ENCODE measurements at regions not wholly inside any gene's neighbourhood (a gene's known extent, or its start where the extent isn't known, plus 50 kb on each side); places are given as distances from the start of the nearest gene placed in this dataset.

DNA sequence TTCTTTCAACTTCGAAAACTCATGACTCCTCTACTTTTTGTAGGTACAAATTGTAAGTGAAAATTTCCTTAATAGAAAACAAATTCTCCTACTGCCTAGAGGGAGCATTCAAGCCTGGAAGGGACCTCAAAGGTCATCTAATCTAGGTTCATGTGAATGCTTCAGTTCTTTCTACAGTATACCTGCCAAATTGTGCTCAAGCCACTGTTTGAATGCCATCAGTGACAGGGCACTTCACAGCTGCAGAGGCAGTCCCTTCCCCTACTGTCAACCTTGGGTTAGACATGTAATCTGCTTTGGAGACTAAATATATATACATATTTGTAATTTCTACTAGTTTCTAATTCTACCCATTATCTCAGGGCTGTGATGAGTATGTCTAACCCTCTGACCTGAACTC lies 681.3 kb upstream of the CDH2 start:
- TF ChIP-seq, protein P1, sequence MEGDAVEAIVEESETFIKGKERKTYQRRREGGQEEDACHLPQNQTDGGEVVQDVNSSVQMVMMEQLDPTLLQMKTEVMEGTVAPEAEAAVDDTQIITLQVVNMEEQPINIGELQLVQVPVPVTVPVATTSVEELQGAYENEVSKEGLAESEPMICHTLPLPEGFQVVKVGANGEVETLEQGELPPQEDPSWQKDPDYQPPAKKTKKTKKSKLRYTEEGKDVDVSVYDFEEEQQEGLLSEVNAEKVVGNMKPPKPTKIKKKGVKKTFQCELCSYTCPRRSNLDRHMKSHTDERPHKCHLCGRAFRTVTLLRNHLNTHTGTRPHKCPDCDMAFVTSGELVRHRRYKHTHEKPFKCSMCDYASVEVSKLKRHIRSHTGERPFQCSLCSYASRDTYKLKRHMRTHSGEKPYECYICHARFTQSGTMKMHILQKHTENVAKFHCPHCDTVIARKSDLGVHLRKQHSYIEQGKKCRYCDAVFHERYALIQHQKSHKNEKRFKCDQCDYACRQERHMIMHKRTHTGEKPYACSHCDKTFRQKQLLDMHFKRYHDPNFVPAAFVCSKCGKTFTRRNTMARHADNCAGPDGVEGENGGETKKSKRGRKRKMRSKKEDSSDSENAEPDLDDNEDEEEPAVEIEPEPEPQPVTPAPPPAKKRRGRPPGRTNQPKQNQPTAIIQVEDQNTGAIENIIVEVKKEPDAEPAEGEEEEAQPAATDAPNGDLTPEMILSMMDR (conservative IDR thresholded peaks at IDR 0.05; ENCODE audit: low read depth, low read length) = no peak
- no peak overlapping the region for H2AFZ ChIP-seq (ENCODE audit: low read depth)

DNA sequence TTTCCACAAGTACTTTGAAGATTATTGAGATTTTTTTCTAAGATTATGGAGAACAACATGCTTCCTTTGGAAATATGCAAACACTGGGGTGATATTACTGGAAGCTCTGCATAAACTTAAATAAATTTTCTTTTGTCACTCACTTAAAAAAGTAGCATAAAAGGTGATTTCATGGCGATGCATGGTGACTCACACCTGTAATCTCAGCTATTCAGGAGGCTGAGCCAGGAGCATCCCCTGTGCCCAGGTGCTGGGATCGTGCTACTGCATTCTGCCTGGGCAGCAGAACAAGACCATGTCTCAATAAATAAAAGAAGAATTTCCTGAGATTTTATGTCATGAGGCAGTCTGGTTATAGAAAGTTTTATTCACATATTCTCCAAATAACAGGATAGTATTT lies 679.1 kb upstream of the CDH2 start:
- Histone ChIP-seq H3K4me3 (IDR thresholded peaks at IDR 0.05; ENCODE audit: insufficient read depth, low read depth, low read length) (no peak overlapping the region), H3K4me1 (ENCODE audit: low read depth, poor library complexity, severe bottlenecking) (no peaks in the 10 kb centered on the region), H3K79me2 (ENCODE audit: insufficient read depth, low read depth) (no peaks in the 10 kb centered on the region), H3K36me3 (ENCODE audit: insufficient read depth) (no peaks in the 10 kb centered on the region), H2AFZ (ENCODE audit: low read depth) (no peak overlapping the region), H3K9ac (no peak overlapping the region), H3K27me3 (ENCODE audit: insufficient read depth, low read depth) (no peaks in the 10 kb centered on the region), H3K4me2 (no peak overlapping the region), H4K20me1 (ENCODE audit: insufficient read depth) (no peaks in the 10 kb centered on the region), H3K27ac (no peak overlapping the region)
- TF ChIP-seq, protein P1 (conservative IDR thresholded peaks at IDR 0.05; ENCODE audit: low read depth, low read length) = no peak

More for the DNA sequence above, 681.3 kb upstream of the CDH2 start:
- H3K4me3 ChIP-seq (IDR thresholded peaks at IDR 0.05; ENCODE audit: insufficient read depth, low read depth, low read length) = no peak overlapping the region
- no peaks in the 10 kb centered on the region for H3K36me3 ChIP-seq (ENCODE audit: insufficient read depth)
- H3K79me2 ChIP-seq (ENCODE audit: insufficient read depth, low read depth) = no peaks in the 10 kb centered on the region
- H3K4me1 ChIP-seq (ENCODE audit: low read depth, poor library complexity, severe bottlenecking) = no peaks in the 10 kb centered on the region
- no peak overlapping the region for H3K9ac ChIP-seq
- H3K27ac ChIP-seq = no peak overlapping the region
- no peaks in the 10 kb centered on the region for H3K27me3 ChIP-seq (ENCODE audit: insufficient read depth, low read depth)
- H4K20me1 ChIP-seq (ENCODE audit: insufficient read depth) = no peaks in the 10 kb centered on the region
- H3K4me2 ChIP-seq = no peak overlapping the region

DNA sequence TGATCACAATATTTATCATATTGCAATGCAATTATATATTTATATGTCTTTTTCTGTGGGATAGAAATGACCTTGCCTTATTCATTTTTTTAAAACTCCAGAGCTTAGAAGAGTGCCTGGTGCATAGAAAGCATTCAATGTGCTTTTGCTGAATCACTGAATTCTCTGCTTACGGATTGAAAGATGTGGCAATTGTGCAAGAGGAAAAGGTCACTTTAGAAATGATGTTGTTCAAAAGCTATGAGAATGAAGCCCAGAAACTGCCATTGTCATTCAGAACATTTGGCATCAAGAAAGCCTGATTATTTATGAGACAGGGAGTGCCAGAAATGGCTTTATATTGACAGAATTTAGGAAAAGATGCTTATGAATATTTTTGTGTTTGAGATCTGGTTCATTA lies 678.6 kb upstream of the CDH2 start:
- H3K27me3 ChIP-seq (ENCODE audit: insufficient read depth, low read depth) = no peaks in the 10 kb centered on the region
- no peak overlapping the region for H3K9ac ChIP-seq
- TF ChIP-seq, protein P1 (conservative IDR thresholded peaks at IDR 0.05; ENCODE audit: low read depth, low read length) = no peak
- H3K4me1 ChIP-seq (ENCODE audit: low read depth, poor library complexity, severe bottlenecking) = no peaks in the 10 kb centered on the region
- no peak overlapping the region for H2AFZ ChIP-seq (ENCODE audit: low read depth)
- H3K4me2 ChIP-seq = no peak overlapping the region
- no peaks in the 10 kb centered on the region for H4K20me1 ChIP-seq (ENCODE audit: insufficient read depth)
- no peaks in the 10 kb centered on the region for H3K79me2 ChIP-seq (ENCODE audit: insufficient read depth, low read depth)
- H3K27ac ChIP-seq = no peak overlapping the region
- no peak overlapping the region for H3K4me3 ChIP-seq (IDR thresholded peaks at IDR 0.05; ENCODE audit: insufficient read depth, low read depth, low read length)
- no peaks in the 10 kb centered on the region for H3K36me3 ChIP-seq (ENCODE audit: insufficient read depth)

DNA sequence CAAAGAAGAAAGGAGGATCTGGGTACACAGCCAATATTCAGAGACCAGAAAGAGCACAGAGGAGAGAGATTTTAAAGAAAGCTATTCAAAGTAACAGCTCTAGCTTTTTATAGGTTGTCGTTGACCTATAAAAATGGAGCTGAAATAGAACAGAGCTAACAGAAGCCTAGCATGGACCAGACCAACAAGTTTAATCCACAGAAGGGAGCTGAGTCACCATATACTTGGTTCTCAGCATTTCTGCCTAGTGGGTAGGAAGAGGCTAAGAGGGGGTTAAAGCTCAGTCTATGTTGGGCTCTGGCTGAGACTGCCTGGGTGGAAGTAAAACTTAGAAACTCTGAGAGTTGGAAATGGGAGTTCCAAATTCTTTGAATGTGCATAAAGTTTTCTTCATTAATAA lies 678.0 kb upstream of the CDH2 start:
- no peaks in the 10 kb centered on the region for H4K20me1 ChIP-seq (ENCODE audit: insufficient read depth)
- no peak overlapping the region for H2AFZ ChIP-seq (ENCODE audit: low read depth)
- H3K9ac ChIP-seq = no peak overlapping the region

More for the DNA sequence above, 678.0 kb upstream of the CDH2 start:
- Histone ChIP-seq H3K36me3 (ENCODE audit: insufficient read depth) (no peaks in the 10 kb centered on the region), H3K27ac (no peak overlapping the region), H3K4me2 (no peak overlapping the region), H3K4me1 (ENCODE audit: low read depth, poor library complexity, severe bottlenecking) (no peaks in the 10 kb centered on the region), H3K79me2 (ENCODE audit: insufficient read depth, low read depth) (no peaks in the 10 kb centered on the region), H3K4me3 (IDR thresholded peaks at IDR 0.05; ENCODE audit: insufficient read depth, low read depth, low read length) (no peak overlapping the region), H3K27me3 (ENCODE audit: insufficient read depth, low read depth) (no peaks in the 10 kb centered on the region)
- TF ChIP-seq, protein P1 (conservative IDR thresholded peaks at IDR 0.05; ENCODE audit: low read depth, low read length) = no peak
